CD4-positive, alpha-beta T cell (primary cell): ENCODE measurements at regions not wholly inside any gene's neighbourhood (a gene's known extent, or its start where the extent isn't known, plus 50 kb on each side); places are given as distances from the start of the nearest gene placed in this dataset.

Experiments
- ATAC-seq: fragments of 200-7000 bp; cut with Tn5 transposase; one replicate; pipeline ENCODE4 v1.10.0; 2022; ENCODE audit warnings: mild to moderate bottlenecking; ENCODE audit not compliant: poor library complexity
- CTCF ChIA-PET: fragments of 350-600 bp; sonication (Branson Sonifier 250); formaldehyde crosslinking; loops from one replicate; lab custom pipeline; 2021; ENCODE audit warnings: antibody characterized with exemption, inconsistent platforms; lab: Charles Lee
- POLR2A ChIA-PET: fragments of 350-600 bp; sonication (Branson Sonifier 250); formaldehyde crosslinking; loops from one replicate; lab custom pipeline; 2021; ENCODE audit warnings: antibody characterized with exemption, inconsistent platforms; lab: Charles Lee
- DNase-seq, 14 experiments: peaks; one replicate each; pipeline ENCODE4 v3.0.0-alpha.2; 2013 to 2020; ENCODE audit warnings: mixed read lengths in 2 of 14
- H3K27ac ChIP-seq, 2 donors: one replicate each; pipeline versions ENCODE4 v1.5.1 to v1.7.0; 2013; ENCODE audit warnings: low read length in 2 of 2, low read depth in 1 of 2, mild to moderate bottlenecking in 1 of 2
- H3K27me3 ChIP-seq, 2 experiments: 1 replicate in 1 of 2; 2 replicates in 1 of 2; pipeline versions ENCODE4 v1.6.1 to v1.7.0; 2013; ENCODE audit warnings: low read length in 2 of 2, control low read depth in 1 of 2, mild to moderate bottlenecking in 1 of 2, moderate library complexity in 1 of 2; ENCODE audit not compliant: insufficient read depth in 2 of 2, control insufficient read depth in 1 of 2
- H3K36me3 ChIP-seq: one replicate; pipeline ENCODE4 v1.6.1; 2013; ENCODE audit warnings: low read length, control low read depth; ENCODE audit not compliant: insufficient read depth
- H3K4me1 ChIP-seq: one replicate; pipeline ENCODE4 v1.6.1; 2013; ENCODE audit warnings: low read length, control low read depth; ENCODE audit not compliant: insufficient read depth
- H3K4me3 ChIP-seq: one replicate; pipeline ENCODE4 v1.5.1; 2013; ENCODE audit warnings: mild to moderate bottlenecking, low read length, moderate library complexity
- H3K9me3 ChIP-seq, 2 experiments: 1 replicate in 1 of 2; 2 replicates in 1 of 2; pipeline versions ENCODE4 v1.6.1 to v1.7.0; 2013; ENCODE audit warnings: low read length in 2 of 2, mild to moderate bottlenecking in 2 of 2, control low read depth in 1 of 2, moderate library complexity in 1 of 2; ENCODE audit not compliant: control insufficient read depth in 1 of 2, insufficient read depth in 1 of 2
- H3K27ac Mint-ChIP-seq: one replicate; pipeline ENCODE4 v1.8.0; 2020; ENCODE audit warnings: mixed read lengths
- H3K27me3 Mint-ChIP-seq: one replicate; pipeline ENCODE4 v1.8.0; 2021; ENCODE audit warnings: mixed read lengths
- H3K36me3 Mint-ChIP-seq: one replicate; pipeline ENCODE4 v1.8.0; 2021; ENCODE audit warnings: low read depth, mixed read lengths
- H3K4me1 Mint-ChIP-seq: one replicate; pipeline ENCODE4 v1.8.0; 2021; ENCODE audit warnings: low read depth, mixed read lengths
- H3K4me3 Mint-ChIP-seq: one replicate; pipeline ENCODE4 v1.8.0; 2020; ENCODE audit warnings: mild to moderate bottlenecking, mixed read lengths
- H3K9me3 Mint-ChIP-seq: one replicate; pipeline ENCODE4 v1.8.0; 2020; ENCODE audit warnings: mixed read lengths
- intact Hi-C, 2 experiments: fragments of 100-400 bp; cut with DNase I in 1 of 2; cut with micrococcal nuclease in 1 of 2; formaldehyde crosslinking; loops; one replicate each; pipeline versions ENCODE4 v1.15.1 to v1.9.0; 2023 to 2025; cut with DNase I, micrococcal nuclease
- TF ChIP-seq, protein P1 (sequence below): fragments of 200-600 bp; IDR thresholded peaks from one replicate; pipeline ENCODE4 v1.8.0; 2022; ENCODE audit warnings: antibody characterized with exemption, mild to moderate bottlenecking

DNA sequence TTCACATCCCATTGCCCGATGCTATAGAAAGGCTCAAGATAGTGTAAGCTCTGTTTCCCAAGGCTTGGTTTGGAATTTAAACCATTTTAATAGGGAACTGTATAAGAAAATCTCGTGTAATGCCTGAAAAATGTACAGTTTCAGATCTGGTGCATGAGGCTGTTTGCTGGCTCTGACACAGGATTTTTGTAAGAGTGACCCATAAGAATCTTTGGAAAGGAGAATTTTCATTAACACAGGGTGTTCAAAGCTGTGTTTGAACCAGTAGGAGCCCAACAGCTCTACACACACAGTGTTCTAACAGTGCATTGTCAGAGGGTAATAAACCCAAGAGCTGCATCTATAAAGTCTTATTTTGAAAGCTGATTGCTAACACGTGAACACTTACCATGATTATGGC is 293.5 kb downstream of the PRL start:
- Histone ChIP-seq H3K36me3 (no peaks in the 10 kb centered on the region), H3K4me3 (no peak overlapping the region), H3K27ac (no peak overlapping the region), H3K27me3 (no peaks in the 10 kb centered on the region), H3K9me3 (no peaks in the 10 kb centered on the region), H3K4me1 (no peaks in the 10 kb centered on the region)
- Mint-ChIP-seq H3K9me3 (no peaks in the 10 kb centered on the region), H3K4me1 (peaks cover 9% of the 10 kb centered on the region), H3K27me3 (no peaks in the 10 kb centered on the region), H3K4me3 (no peak overlapping the region), H3K36me3 (no peaks in the 10 kb centered on the region), H3K27ac (no peak overlapping the region)
- CTCF ChIA-PET: interaction anchor here (0.6 kb wide), 1 partner anchor 1475 kb away, joined by 3 read pairs; no protein-coding TSS in a partner anchor
- POLR2A ChIA-PET: no interaction called here
- intact Hi-C loops: no loop called here
- DNase-seq (no peak), ATAC-seq (no peak)
- TF ChIP-seq, protein P1, sequence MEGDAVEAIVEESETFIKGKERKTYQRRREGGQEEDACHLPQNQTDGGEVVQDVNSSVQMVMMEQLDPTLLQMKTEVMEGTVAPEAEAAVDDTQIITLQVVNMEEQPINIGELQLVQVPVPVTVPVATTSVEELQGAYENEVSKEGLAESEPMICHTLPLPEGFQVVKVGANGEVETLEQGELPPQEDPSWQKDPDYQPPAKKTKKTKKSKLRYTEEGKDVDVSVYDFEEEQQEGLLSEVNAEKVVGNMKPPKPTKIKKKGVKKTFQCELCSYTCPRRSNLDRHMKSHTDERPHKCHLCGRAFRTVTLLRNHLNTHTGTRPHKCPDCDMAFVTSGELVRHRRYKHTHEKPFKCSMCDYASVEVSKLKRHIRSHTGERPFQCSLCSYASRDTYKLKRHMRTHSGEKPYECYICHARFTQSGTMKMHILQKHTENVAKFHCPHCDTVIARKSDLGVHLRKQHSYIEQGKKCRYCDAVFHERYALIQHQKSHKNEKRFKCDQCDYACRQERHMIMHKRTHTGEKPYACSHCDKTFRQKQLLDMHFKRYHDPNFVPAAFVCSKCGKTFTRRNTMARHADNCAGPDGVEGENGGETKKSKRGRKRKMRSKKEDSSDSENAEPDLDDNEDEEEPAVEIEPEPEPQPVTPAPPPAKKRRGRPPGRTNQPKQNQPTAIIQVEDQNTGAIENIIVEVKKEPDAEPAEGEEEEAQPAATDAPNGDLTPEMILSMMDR: no peak

DNA sequence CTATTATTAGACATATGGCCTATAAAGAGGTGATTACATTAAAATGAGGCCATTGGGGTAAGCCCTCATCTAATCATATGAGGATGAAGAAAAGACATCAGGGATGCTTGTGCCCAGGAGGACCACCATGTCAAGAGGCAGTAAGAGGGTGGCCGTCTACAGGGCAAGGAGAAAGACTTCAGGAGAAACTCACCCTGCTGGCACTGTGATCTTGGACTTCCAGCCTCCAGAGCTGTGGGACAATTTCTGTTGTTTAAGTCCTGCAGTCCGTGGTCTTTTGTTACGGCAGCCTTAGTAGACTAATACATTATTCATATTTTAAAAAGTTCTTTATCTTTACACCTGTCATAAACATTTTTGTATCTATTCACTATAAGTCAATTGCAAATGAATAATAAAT is 290.0 kb downstream of the PRL start:
- intact Hi-C loops: no loop called here
- Histone ChIP-seq H3K36me3 (no peaks in the 10 kb centered on the region), H3K27ac (no peak overlapping the region), H3K4me3 (no peak overlapping the region), H3K9me3 (no peaks in the 10 kb centered on the region), H3K27me3 (no peaks in the 10 kb centered on the region), H3K4me1 (no peaks in the 10 kb centered on the region)
- CTCF ChIA-PET: no interaction called here
- no peak overlapping the region for H3K4me3 Mint-ChIP-seq
- H3K9me3 Mint-ChIP-seq: no peaks in the 10 kb centered on the region
- no peak for DNase-seq
- no peaks in the 10 kb centered on the region for H3K36me3 Mint-ChIP-seq
- no peak overlapping the region for H3K27ac Mint-ChIP-seq
- no peak for ATAC-seq
- no peaks in the 10 kb centered on the region for H3K4me1 Mint-ChIP-seq
- no peaks in the 10 kb centered on the region for H3K27me3 Mint-ChIP-seq
- TF ChIP-seq, protein P1: no peak
- POLR2A ChIA-PET: no interaction called here

DNA sequence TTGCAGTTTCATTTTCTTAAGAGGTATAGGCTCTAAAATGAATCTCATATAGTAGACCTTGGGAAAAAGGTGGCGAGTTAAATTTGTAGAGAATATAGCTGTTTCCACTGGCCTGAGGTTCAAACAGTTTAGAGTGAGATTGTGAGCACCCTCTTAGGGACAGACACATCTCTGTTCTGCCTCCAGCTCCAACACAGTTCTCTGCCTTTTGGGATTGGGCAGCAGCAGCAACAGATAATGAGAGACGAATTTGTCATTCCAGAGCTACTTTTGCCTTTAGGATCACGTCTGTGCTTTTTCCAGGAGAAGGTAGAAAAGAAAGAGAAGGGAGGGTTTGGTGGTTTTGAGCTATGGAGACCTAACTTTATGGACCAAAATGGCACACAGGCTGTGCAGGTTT is 289.4 kb downstream of the PRL start:
- Histone ChIP-seq H3K27me3 (no peaks in the 10 kb centered on the region), H3K36me3 (no peaks in the 10 kb centered on the region), H3K9me3 (no peaks in the 10 kb centered on the region), H3K4me1 (no peaks in the 10 kb centered on the region), H3K4me3 (no peak overlapping the region), H3K27ac (no peak overlapping the region)
- H3K9me3 Mint-ChIP-seq: no peaks in the 10 kb centered on the region
- H3K4me3 Mint-ChIP-seq: no peak overlapping the region
- H3K27ac Mint-ChIP-seq: no peak overlapping the region
- ATAC-seq: no peak
- H3K4me1 Mint-ChIP-seq: no peaks in the 10 kb centered on the region
- no peak for DNase-seq
- TF ChIP-seq, protein P1: no peak
- H3K27me3 Mint-ChIP-seq: no peaks in the 10 kb centered on the region
- intact Hi-C loops: no loop called here
- ChIA-PET CTCF (no interaction called here), POLR2A (no interaction called here)
- no peaks in the 10 kb centered on the region for H3K36me3 Mint-ChIP-seq
